ENCODE measurements at regions not wholly inside any gene's neighbourhood (a gene's known extent, or its start where the extent isn't known, plus 50 kb on each side); places are given as distances from the start of the nearest gene placed in this dataset.

DNA sequence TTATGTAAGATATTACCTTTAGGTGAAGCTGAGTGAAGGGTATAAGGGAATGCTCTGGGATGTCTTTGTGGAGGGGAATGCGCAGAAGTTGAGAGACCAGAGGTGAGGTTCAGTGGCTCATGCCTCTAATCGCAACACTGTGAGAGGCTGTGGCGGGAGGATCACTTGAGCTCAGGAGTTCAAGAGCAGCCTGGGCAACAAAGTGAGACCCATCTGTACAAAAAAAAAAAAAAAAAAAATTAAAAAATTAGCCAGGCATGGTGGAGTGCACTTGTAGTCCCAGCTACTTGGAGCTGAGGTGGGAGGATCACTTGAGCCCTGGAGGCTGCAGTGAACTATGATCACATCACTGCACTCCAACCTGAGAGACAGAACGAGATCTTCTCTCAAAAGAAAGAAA lies 57.3 kb upstream of the SP3 start:
- WGBS = 53% methylated on average over 1 of the region's 4 CpGs
- no peak overlapping the region for H3K27ac ChIP-seq (ENCODE audit: low read length, poor library complexity, severe bottlenecking)
- H3K36me3 ChIP-seq (ENCODE audit: control insufficient read depth in 1 of 2, insufficient read depth in 2 of 2, low read depth in 1 of 2, low read length in 2 of 2) = no peaks in the 10 kb centered on the region
- H4K8ac ChIP-seq (ENCODE audit: low read length) = no peak overlapping the region
- H2BK12ac ChIP-seq (ENCODE audit: low read length in 2 of 2) = no peak overlapping the region
- H2BK5ac ChIP-seq (ENCODE audit: low read depth, low read length, poor library complexity, severe bottlenecking) = no peak overlapping the region
- no peak overlapping the region for H4K91ac ChIP-seq (ENCODE audit: low read length)
- H3K9me3 ChIP-seq (ENCODE audit: control insufficient read depth, low read length) = no peaks in the 10 kb centered on the region
- H3K4ac ChIP-seq (ENCODE audit: low read depth in 1 of 2, low read length in 2 of 2) = no peak overlapping the region
- H2AFZ ChIP-seq (ENCODE audit: low read depth, low read length) = no peak overlapping the region
- H2AK5ac ChIP-seq (ENCODE audit: low read length, severe bottlenecking) = no peak overlapping the region
- H2BK15ac ChIP-seq (ENCODE audit: low read depth, poor library complexity, severe bottlenecking) = no peak overlapping the region
- no peak overlapping the region for H3K4me3 ChIP-seq (ENCODE audit: insufficient read depth in 1 of 2, low read depth in 1 of 2, low read length in 2 of 2)
- H3K18ac ChIP-seq (ENCODE audit: low read depth in 1 of 2, low read length in 2 of 2) = no peak overlapping the region
- DNase-seq = no peak
- H2BK120ac ChIP-seq (ENCODE audit: low read depth, low read length) = no peak overlapping the region
- no peak overlapping the region for H3K9ac ChIP-seq (ENCODE audit: low read length)
- H3K23ac ChIP-seq (ENCODE audit: low read length in 2 of 2) = no peak overlapping the region
- H3K4me1 ChIP-seq (ENCODE audit: control insufficient read depth, insufficient read depth, low read depth, low read length) = peaks cover 24% of the 10 kb centered on the region
- no peaks in the 10 kb centered on the region for H3K79me1 ChIP-seq (replicated peaks; ENCODE audit: low read length, poor library complexity, severe bottlenecking)
- no peak overlapping the region for H3K14ac ChIP-seq (ENCODE audit: low read length in 2 of 2)
- no peak overlapping the region for H3K4me2 ChIP-seq (ENCODE audit: low read length, poor library complexity, severe bottlenecking)
- H3K27me3 ChIP-seq (ENCODE audit: control insufficient read depth in 1 of 2, insufficient read depth in 1 of 2, low read length in 2 of 2) = no peaks in the 10 kb centered on the region

DNA sequence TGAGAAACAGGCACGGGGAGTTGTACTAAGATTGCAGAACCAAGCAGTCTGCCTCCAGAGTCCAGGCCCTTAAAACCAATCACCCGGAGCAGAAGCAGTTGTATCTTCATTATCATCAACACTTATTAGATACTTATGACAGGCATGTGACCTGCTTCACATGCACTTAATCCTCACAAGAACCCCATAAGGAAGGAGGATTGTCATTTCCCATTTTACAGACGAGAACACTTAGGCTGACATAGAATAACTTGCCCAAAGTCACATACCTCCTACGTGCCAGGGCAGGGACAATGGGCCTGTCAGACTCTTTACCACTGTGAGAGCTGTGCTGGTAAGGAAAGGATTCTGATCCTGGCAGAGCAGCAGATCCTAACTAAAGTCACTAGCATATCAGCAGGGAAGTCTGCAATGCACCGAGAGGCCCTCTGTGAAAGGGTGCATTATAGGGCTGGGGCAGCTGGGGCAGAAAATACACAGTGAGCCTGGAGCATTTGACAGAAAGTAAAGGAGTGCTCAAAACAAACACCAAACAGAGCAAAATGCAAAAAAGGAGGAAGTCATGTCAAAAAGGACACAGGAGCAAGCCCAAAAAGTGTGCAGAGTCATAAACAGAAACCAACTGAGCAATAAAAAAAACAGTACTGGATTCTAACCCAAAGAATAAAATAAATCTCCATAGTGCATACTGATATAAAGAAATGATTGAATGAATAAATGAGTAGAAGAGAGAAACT lies 55.9 kb upstream of the SP3 start:
- no peak overlapping the region for H3K23ac ChIP-seq (ENCODE audit: low read length in 2 of 2)
- H3K14ac ChIP-seq (ENCODE audit: low read length in 2 of 2) = no peak overlapping the region

DNA sequence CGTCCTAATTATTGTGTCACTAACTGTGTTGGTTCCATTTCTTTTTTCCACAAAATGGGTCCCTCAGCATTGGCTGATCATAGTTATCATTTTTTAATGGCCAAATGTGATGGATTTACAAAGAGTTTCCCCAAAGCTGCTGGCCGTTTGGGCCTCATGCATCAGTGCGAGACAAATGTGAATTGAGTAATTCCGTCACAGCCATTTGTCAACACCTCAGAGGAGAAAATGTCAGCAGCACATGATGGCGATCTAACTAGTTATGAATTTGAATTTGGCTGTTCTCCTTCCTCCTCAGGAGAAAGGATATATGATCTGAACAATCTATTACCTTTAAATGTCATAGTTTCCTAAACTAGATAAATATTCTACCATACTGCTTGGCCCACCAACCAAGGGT lies 54.9 kb upstream of the SP3 start:
- H3K27ac ChIP-seq (ENCODE audit: low read length, poor library complexity, severe bottlenecking) = no peak overlapping the region
- H3K4me2 ChIP-seq (ENCODE audit: low read length, poor library complexity, severe bottlenecking) = no peak overlapping the region
- no peak overlapping the region for H4K91ac ChIP-seq (ENCODE audit: low read length)
- H3K36me3 ChIP-seq (ENCODE audit: control insufficient read depth in 1 of 2, insufficient read depth in 2 of 2, low read depth in 1 of 2, low read length in 2 of 2) = no peaks in the 10 kb centered on the region
- H2BK5ac ChIP-seq (ENCODE audit: low read depth, low read length, poor library complexity, severe bottlenecking) = no peak overlapping the region
- no peak overlapping the region for H2BK15ac ChIP-seq (ENCODE audit: low read depth, poor library complexity, severe bottlenecking)
- no peak overlapping the region for H3K14ac ChIP-seq (ENCODE audit: low read length in 2 of 2)
- H3K9ac ChIP-seq (ENCODE audit: low read length) = no peak overlapping the region
- H3K9me3 ChIP-seq (ENCODE audit: control insufficient read depth, low read length) = no peaks in the 10 kb centered on the region
- no peak overlapping the region for H3K4me3 ChIP-seq (ENCODE audit: insufficient read depth in 1 of 2, low read depth in 1 of 2, low read length in 2 of 2)
- H2AK5ac ChIP-seq (ENCODE audit: low read length, severe bottlenecking) = no peak overlapping the region
- no peak overlapping the region for H3K23ac ChIP-seq (ENCODE audit: low read length in 2 of 2)
- H3K4me1 ChIP-seq (ENCODE audit: control insufficient read depth, insufficient read depth, low read depth, low read length) = peaks cover 7% of the 10 kb centered on the region
- no peak overlapping the region for H2AFZ ChIP-seq (ENCODE audit: low read depth, low read length)
- H3K79me1 ChIP-seq (replicated peaks; ENCODE audit: low read length, poor library complexity, severe bottlenecking) = no peaks in the 10 kb centered on the region
- 88% methylated on average over 4 of the region's 5 CpGs for WGBS
- H3K18ac ChIP-seq (ENCODE audit: low read depth in 1 of 2, low read length in 2 of 2) = no peak overlapping the region
- no peak overlapping the region for H3K4ac ChIP-seq (ENCODE audit: low read depth in 1 of 2, low read length in 2 of 2)
- H3K27me3 ChIP-seq (ENCODE audit: control insufficient read depth in 1 of 2, insufficient read depth in 1 of 2, low read length in 2 of 2) = no peaks in the 10 kb centered on the region
- no peak overlapping the region for H2BK12ac ChIP-seq (ENCODE audit: low read length in 2 of 2)
- DNase-seq = no peak
- H4K8ac ChIP-seq (ENCODE audit: low read length) = no peak overlapping the region
- H2BK120ac ChIP-seq (ENCODE audit: low read depth, low read length) = no peak overlapping the region

More for the DNA sequence above, 55.9 kb upstream of the SP3 start:
- no peak overlapping the region for H2BK15ac ChIP-seq (ENCODE audit: low read depth, poor library complexity, severe bottlenecking)
- H4K91ac ChIP-seq (ENCODE audit: low read length) = no peak overlapping the region
- H3K4me2 ChIP-seq (ENCODE audit: low read length, poor library complexity, severe bottlenecking) = no peak overlapping the region
- H3K18ac ChIP-seq (ENCODE audit: low read depth in 1 of 2, low read length in 2 of 2) = peak overlapping the region in 1 of 2 experiments; percentile 64
- no peak overlapping the region for H3K9ac ChIP-seq (ENCODE audit: low read length)
- H2BK120ac ChIP-seq (ENCODE audit: low read depth, low read length) = no peak overlapping the region
- 50% methylated on average over 5 of the region's 5 CpGs for WGBS
- no peaks in the 10 kb centered on the region for H3K36me3 ChIP-seq (ENCODE audit: control insufficient read depth in 1 of 2, insufficient read depth in 2 of 2, low read depth in 1 of 2, low read length in 2 of 2)
- no peak for DNase-seq
- no peak overlapping the region for H2AK5ac ChIP-seq (ENCODE audit: low read length, severe bottlenecking)
- H2BK5ac ChIP-seq (ENCODE audit: low read depth, low read length, poor library complexity, severe bottlenecking) = no peak overlapping the region
- no peak overlapping the region for H2BK12ac ChIP-seq (ENCODE audit: low read length in 2 of 2)
- no peaks in the 10 kb centered on the region for H3K9me3 ChIP-seq (ENCODE audit: control insufficient read depth, low read length)
- H2AFZ ChIP-seq (ENCODE audit: low read depth, low read length) = peak overlapping the region; percentile 81
- H3K27me3 ChIP-seq (ENCODE audit: control insufficient read depth in 1 of 2, insufficient read depth in 1 of 2, low read length in 2 of 2) = no peaks in the 10 kb centered on the region
- H3K79me1 ChIP-seq (replicated peaks; ENCODE audit: low read length, poor library complexity, severe bottlenecking) = no peaks in the 10 kb centered on the region
- H3K4me3 ChIP-seq (ENCODE audit: insufficient read depth in 1 of 2, low read depth in 1 of 2, low read length in 2 of 2) = no peak overlapping the region
- H3K4ac ChIP-seq (ENCODE audit: low read depth in 1 of 2, low read length in 2 of 2) = no peak overlapping the region
- no peak overlapping the region for H4K8ac ChIP-seq (ENCODE audit: low read length)
- H3K4me1 ChIP-seq (ENCODE audit: control insufficient read depth, insufficient read depth, low read depth, low read length) = peaks cover 17% of the 10 kb centered on the region
- no peak overlapping the region for H3K27ac ChIP-seq (ENCODE audit: low read length, poor library complexity, severe bottlenecking)

DNA sequence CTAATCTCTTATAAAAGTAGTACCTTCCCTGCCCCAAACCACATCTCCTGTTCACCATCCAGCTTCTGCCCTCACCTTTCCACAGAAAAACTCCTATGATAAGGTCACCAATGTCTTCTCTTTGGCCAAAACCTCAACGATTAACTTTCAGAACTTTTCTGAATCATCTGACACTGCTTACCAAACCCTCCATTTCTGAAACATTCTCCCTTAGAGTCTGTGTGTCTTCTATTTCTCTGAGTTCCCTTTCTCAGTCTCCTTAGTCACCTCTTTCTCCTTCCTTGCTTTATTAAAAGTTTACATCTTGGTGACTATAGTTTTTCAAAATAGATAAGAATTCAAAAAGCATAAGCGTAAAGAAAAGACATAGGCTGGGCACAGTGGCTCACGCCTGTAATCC lies 51.3 kb upstream of the SP3 start:
- no peak overlapping the region for H2BK120ac ChIP-seq (ENCODE audit: low read depth, low read length)
- H3K79me1 ChIP-seq (replicated peaks; ENCODE audit: low read length, poor library complexity, severe bottlenecking) = no peaks in the 10 kb centered on the region
- no peak overlapping the region for H2AFZ ChIP-seq (ENCODE audit: low read depth, low read length)
- no peak overlapping the region for H2AK5ac ChIP-seq (ENCODE audit: low read length, severe bottlenecking)
- H4K91ac ChIP-seq (ENCODE audit: low read length) = no peak overlapping the region
- no peak overlapping the region for H3K4ac ChIP-seq (ENCODE audit: low read depth in 1 of 2, low read length in 2 of 2)
- no peaks in the 10 kb centered on the region for H3K27me3 ChIP-seq (ENCODE audit: control insufficient read depth in 1 of 2, insufficient read depth in 1 of 2, low read length in 2 of 2)
- no peak overlapping the region for H3K27ac ChIP-seq (ENCODE audit: low read length, poor library complexity, severe bottlenecking)
- no peak overlapping the region for H4K8ac ChIP-seq (ENCODE audit: low read length)
- DNase-seq = no peak
- no peak overlapping the region for H3K9ac ChIP-seq (ENCODE audit: low read length)
- no peak overlapping the region for H3K18ac ChIP-seq (ENCODE audit: low read depth in 1 of 2, low read length in 2 of 2)
- H3K4me1 ChIP-seq (ENCODE audit: control insufficient read depth, insufficient read depth, low read depth, low read length) = no peaks in the 10 kb centered on the region
- no peaks in the 10 kb centered on the region for H3K36me3 ChIP-seq (ENCODE audit: control insufficient read depth in 1 of 2, insufficient read depth in 2 of 2, low read depth in 1 of 2, low read length in 2 of 2)
- no peak overlapping the region for H3K14ac ChIP-seq (ENCODE audit: low read length in 2 of 2)
- no peak overlapping the region for H2BK5ac ChIP-seq (ENCODE audit: low read depth, low read length, poor library complexity, severe bottlenecking)
- H3K9me3 ChIP-seq (ENCODE audit: control insufficient read depth, low read length) = no peaks in the 10 kb centered on the region
- H3K23ac ChIP-seq (ENCODE audit: low read length in 2 of 2) = no peak overlapping the region
- no peak overlapping the region for H2BK15ac ChIP-seq (ENCODE audit: low read depth, poor library complexity, severe bottlenecking)
- no peak overlapping the region for H3K4me3 ChIP-seq (ENCODE audit: insufficient read depth in 1 of 2, low read depth in 1 of 2, low read length in 2 of 2)
- no peak overlapping the region for H2BK12ac ChIP-seq (ENCODE audit: low read length in 2 of 2)
- 99% methylated on average over 3 of the region's 3 CpGs for WGBS
- no peak overlapping the region for H3K4me2 ChIP-seq (ENCODE audit: low read length, poor library complexity, severe bottlenecking)

All from mesenchymal stem cell (in vitro differentiated cells and primary cell).